H1 (cell line): ENCODE measurements at regions not wholly inside any gene's neighbourhood (a gene's known extent, or its start where the extent isn't known, plus 50 kb on each side); places are given as distances from the start of the nearest gene placed in this dataset.
A peak's percentile ranks its signal among the peaks of the same experiment; 100 is the strongest.

Experiments
- EZH2 ChIP-seq: fragments of 200-600 bp; sonication (generic); IDR thresholded peaks from 2 replicates; pipeline ENCODE4 v1.7.1; 2012; ENCODE audit warnings: low read depth, mild to moderate bottlenecking, moderate library complexity, low read length, inconsistent platforms; ENCODE audit not compliant: severe bottlenecking
- YY1 ChIP-seq: IDR thresholded peaks from 2 replicates; pipeline ENCODE4 v1.6.1; 2011; ENCODE audit warnings: low read depth, mild to moderate bottlenecking, low read length
- TF ChIP-seq, protein P1 (sequence below): IDR thresholded peaks from 2 replicates; pipeline ENCODE4 v1.6.1; 2012; ENCODE audit warnings: low read length, inconsistent platforms

DNA sequence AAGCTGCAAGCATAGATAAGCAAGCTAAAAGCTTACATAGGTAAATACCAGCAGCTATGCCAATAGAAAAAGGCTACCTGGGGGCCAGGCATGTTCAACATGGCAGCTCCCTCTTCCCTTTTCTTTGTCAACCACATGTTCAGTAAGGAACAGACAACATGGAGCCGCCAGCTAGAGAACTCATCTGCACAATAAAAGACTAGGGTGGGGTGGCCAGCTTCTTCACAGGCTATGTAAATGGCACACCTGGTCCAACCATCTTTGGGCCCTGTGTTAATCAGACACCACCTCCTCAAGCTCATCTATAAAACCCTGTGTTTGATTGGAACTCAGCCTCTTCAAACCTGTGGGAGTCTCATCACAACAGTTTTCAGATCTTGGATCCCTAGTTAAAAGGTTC is 129.7 kb upstream of the TMPO start (continued):
- TF ChIP-seq EZH2: no peak
- 0 out of 2 replicates have a peak, but pooled peaks have one; percentile 32 for TF ChIP-seq YY1
- TF ChIP-seq, protein P1, sequence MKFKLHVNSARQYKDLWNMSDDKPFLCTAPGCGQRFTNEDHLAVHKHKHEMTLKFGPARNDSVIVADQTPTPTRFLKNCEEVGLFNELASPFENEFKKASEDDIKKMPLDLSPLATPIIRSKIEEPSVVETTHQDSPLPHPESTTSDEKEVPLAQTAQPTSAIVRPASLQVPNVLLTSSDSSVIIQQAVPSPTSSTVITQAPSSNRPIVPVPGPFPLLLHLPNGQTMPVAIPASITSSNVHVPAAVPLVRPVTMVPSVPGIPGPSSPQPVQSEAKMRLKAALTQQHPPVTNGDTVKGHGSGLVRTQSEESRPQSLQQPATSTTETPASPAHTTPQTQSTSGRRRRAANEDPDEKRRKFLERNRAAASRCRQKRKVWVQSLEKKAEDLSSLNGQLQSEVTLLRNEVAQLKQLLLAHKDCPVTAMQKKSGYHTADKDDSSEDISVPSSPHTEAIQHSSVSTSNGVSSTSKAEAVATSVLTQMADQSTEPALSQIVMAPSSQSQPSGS: no peak
